ENCODE measurements at regions not wholly inside any gene's neighbourhood (a gene's known extent, or its start where the extent isn't known, plus 50 kb on each side); places are given as distances from the start of the nearest gene placed in this dataset.

DNA sequence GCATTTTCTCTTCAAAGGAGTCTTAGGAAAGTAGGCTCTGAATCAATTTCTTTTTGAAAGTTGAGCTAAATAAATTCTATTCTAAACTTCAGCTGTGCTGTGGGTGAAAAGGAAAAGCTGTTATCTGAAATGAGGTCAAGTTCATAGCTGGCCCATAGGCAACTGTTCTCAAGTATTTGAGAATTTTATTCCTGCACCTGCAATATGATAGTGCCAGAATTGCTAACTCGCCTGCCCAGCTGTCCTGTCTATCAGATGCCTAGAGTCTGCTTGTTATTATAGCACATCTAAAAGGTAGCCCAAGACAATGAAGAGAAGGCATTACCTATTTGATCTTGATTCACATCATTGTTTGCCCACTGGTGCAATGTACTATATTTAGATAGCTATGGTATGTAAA, 798.7 kb downstream of the DIPK2A start:
- CTCF ChIA-PET = interaction anchor here (0.7 kb wide), 1 partner anchor 794 kb away, joined by 5 read pairs; no protein-coding TSS in a partner anchor
- no TSS peak for BruUV-seq (replicated peaks)
- Mint-ChIP-seq H3K27me3 (ENCODE audit: unreplicated experiment) (no peaks in the 10 kb centered on the region), H3K27ac (ENCODE audit: unreplicated experiment) (no peak overlapping the region), H3K36me3 (ENCODE audit: insufficient read depth, unreplicated experiment) (no peaks in the 10 kb centered on the region), H3K9me3 (ENCODE audit: low read depth, unreplicated experiment) (no peaks in the 10 kb centered on the region), H3K4me3 (ENCODE audit: low read depth, unreplicated experiment) (no peak overlapping the region), H3K4me1 (ENCODE audit: low read depth, unreplicated experiment) (no peaks in the 10 kb centered on the region)
- intact Hi-C loops (cut with micrococcal nuclease; ENCODE audit: unreplicated experiment) = loop anchor here (1.0 to 10.0 kb wide), 5 partner anchors 408 to 995 kb away; no protein-coding TSS in a partner anchor
- no peak for TF ChIP-seq CTCF (IDR thresholded peaks at IDR 0.05; ENCODE audit: unreplicated experiment)
- no peak for DNase-seq

DNA sequence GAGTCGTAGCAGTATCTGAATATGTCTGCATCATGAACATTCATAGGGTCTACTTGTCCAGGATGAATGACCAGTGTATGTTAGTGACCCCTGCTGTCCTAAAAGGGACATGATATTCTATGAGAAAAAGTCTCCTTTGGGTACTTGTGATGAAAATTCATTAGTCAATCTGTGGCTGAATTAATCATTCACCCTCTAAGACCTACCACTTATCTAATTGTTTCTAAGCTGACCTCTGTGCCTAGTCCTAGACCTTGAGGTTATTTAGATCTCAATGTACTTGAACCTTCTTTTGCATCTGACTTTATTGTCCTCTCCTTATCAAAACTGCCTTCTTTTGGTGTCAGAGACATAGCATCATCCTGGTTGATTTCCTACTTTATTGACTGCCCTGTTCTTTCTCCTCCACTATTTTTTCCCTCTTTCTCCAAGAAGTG, 799.3 kb downstream of the DIPK2A start:
- DNase-seq = peak; percentile 55
- Mint-ChIP-seq H3K27me3 (ENCODE audit: unreplicated experiment) (no peaks in the 10 kb centered on the region), H3K9me3 (ENCODE audit: low read depth, unreplicated experiment) (no peaks in the 10 kb centered on the region), H3K4me1 (ENCODE audit: low read depth, unreplicated experiment) (no peaks in the 10 kb centered on the region), H3K27ac (ENCODE audit: unreplicated experiment) (no peak overlapping the region), H3K4me3 (ENCODE audit: low read depth, unreplicated experiment) (no peak overlapping the region), H3K36me3 (ENCODE audit: insufficient read depth, unreplicated experiment) (no peaks in the 10 kb centered on the region)
- no TSS peak for BruUV-seq (replicated peaks)
- intact Hi-C loops (cut with micrococcal nuclease; ENCODE audit: unreplicated experiment) = loop anchor here (1.0 to 10.0 kb wide), 5 partner anchors 409 to 994 kb away; no protein-coding TSS in a partner anchor
- no peak for TF ChIP-seq CTCF (IDR thresholded peaks at IDR 0.05; ENCODE audit: unreplicated experiment)
- CTCF ChIA-PET = no interaction called here

DNA sequence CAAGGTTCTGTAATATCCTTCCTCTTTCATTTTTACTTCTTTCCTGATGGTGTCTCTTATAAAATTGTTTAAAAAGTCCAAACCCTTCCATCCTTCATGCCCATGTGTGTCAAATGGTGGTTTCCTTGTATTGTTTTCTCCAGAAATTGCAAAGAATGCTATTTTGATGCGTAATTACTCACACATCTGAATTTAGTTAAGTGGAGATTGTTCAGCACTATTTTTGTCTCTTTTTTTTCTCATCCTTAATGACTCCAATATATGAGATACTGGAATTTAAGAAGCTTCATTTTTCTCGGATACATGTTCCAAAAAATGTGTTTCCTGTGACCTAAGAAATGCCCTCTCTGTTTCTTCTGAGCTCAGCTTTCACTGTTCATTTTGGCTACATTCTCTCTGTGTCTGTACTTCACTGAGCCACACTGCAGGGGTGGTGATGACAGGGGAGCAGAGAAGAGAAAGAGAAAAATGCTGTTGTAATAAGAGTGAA, 799.8 kb downstream of the DIPK2A start:
- Mint-ChIP-seq H3K27ac (ENCODE audit: unreplicated experiment) (no peak overlapping the region), H3K4me1 (ENCODE audit: low read depth, unreplicated experiment) (no peaks in the 10 kb centered on the region), H3K9me3 (ENCODE audit: low read depth, unreplicated experiment) (no peaks in the 10 kb centered on the region), H3K4me3 (ENCODE audit: low read depth, unreplicated experiment) (no peak overlapping the region), H3K36me3 (ENCODE audit: insufficient read depth, unreplicated experiment) (no peaks in the 10 kb centered on the region), H3K27me3 (ENCODE audit: unreplicated experiment) (no peaks in the 10 kb centered on the region)
- intact Hi-C loops (cut with micrococcal nuclease; ENCODE audit: unreplicated experiment) = loop anchor here (2.0 to 10.0 kb wide), 4 partner anchors 409 to 993 kb away; no protein-coding TSS in a partner anchor
- no peak for DNase-seq
- CTCF ChIA-PET = no interaction called here
- TF ChIP-seq CTCF (IDR thresholded peaks at IDR 0.05; ENCODE audit: unreplicated experiment) = no peak
- BruUV-seq (replicated peaks) = no TSS peak

GRCh38 chr3:144772372-144772771, 800.7 kb downstream of the DIPK2A start:
- Mint-ChIP-seq H3K4me1 (ENCODE audit: low read depth, unreplicated experiment) (no peaks in the 10 kb centered on the region), H3K36me3 (ENCODE audit: insufficient read depth, unreplicated experiment) (no peaks in the 10 kb centered on the region), H3K9me3 (ENCODE audit: low read depth, unreplicated experiment) (no peaks in the 10 kb centered on the region), H3K27ac (ENCODE audit: unreplicated experiment) (no peak overlapping the region), H3K27me3 (ENCODE audit: unreplicated experiment) (no peaks in the 10 kb centered on the region), H3K4me3 (ENCODE audit: low read depth, unreplicated experiment) (no peak overlapping the region)
- intact Hi-C loops (cut with micrococcal nuclease; ENCODE audit: unreplicated experiment) = loop anchor here (5.0 to 10.0 kb wide), 3 partner anchors 410 to 992 kb away; no protein-coding TSS in a partner anchor
- no peak for DNase-seq
- CTCF ChIA-PET = no interaction called here
- TF ChIP-seq CTCF (IDR thresholded peaks at IDR 0.05; ENCODE audit: unreplicated experiment) = no peak
- BruUV-seq (replicated peaks) = no TSS peak

Measured in Calu3 (cell line).